ENCODE measurements at regions not wholly inside any gene's neighbourhood (a gene's known extent, or its start where the extent isn't known, plus 50 kb on each side); places are given as distances from the start of the nearest gene placed in this dataset.

DNA sequence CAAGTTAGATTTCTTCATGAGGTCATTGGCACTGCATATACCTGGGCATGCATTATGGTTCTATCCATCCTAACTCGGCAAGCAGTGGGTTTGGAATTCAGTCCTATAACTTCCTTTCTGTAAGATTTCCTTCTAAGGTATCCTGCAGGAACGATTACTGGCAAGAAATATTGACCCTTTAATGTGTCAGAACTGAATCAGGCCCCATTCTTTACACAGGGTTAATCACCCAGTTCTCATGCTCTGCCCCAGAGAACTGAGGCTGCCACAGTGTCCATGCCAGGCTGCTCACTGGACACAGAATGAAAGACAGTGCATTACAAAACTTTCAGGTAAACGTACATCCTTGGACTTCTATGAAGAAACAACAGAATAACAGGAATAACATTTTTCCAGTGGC lies 108.9 kb downstream of the RPL22L1 start:
- Mint-ChIP-seq H3K9me3 (no peaks in the 10 kb centered on the region), H3K4me3 (no peak overlapping the region), H3K36me3 (no peaks in the 10 kb centered on the region), H3K27ac (no peak overlapping the region), H3K27me3 (peaks cover 0 to 11% (median 1%) of the 10 kb centered on the region in 5 donors), H3K4me1 (no peaks in the 10 kb centered on the region)
- POLR2A ChIA-PET, result no interaction called here
- DNase-seq (no peak), ATAC-seq (no peak)

DNA sequence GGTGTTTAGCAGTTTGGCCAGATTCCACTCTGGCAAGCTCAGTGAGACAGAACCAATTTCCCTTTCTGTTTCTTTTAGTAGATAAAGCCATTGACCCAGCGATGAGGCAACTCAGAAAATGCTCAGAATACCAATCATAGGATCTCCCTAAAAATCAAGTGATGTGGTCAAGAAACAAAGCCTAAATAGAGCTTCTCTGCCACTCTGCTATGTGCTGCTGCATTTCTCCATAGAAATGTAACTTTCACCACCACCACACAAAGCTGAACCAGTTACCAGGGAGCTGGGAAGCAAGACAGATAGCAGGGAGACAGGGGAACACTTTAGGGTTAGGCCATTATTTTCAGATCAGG lies 109.8 kb downstream of the RPL22L1 start:
- POLR2A ChIA-PET, result no interaction called here
- DNase-seq, result no peak
- no peaks in the 10 kb centered on the region for H3K4me1 Mint-ChIP-seq
- H3K27ac Mint-ChIP-seq, result no peak overlapping the region
- no peak overlapping the region for H3K4me3 Mint-ChIP-seq
- no peaks in the 10 kb centered on the region for H3K9me3 Mint-ChIP-seq
- no peaks in the 10 kb centered on the region for H3K36me3 Mint-ChIP-seq
- ATAC-seq, result no peak
- peaks cover 0 to 17% (median 1%) of the 10 kb centered on the region in 5 donors for H3K27me3 Mint-ChIP-seq

DNA sequence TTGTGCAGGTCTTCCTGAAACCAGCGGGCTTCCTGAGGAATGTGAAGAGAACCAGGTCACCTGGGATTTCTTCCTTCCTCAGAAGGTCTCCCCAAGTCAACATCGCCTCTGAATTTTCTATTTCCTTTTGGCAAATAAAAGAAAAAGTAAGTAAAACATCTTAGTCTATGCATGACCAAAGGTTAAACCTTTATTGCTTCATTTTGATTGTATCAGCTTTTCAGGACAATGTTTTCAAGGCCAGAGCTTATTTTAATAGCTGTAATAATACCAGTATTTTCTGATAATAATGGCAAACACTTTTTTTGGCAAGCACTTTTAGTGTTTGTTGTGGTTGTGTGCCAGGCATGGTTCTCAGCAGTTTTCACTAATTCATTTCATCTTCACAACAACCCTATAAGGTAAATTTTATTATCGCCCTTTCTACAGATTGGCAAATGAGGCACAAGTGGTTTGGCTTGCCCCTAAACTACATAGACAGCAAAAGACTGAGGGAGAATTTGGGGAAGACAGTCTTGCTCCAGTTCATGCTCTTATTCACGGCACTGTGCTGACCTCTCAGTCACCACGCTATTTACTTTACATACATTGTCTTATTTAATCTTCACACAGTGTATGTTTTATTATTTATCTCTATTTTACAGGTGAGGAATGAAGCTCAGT lies 110.4 kb downstream of the RPL22L1 start:
- H3K36me3 Mint-ChIP-seq, result no peaks in the 10 kb centered on the region
- POLR2A ChIA-PET, result interaction anchor here (0.7 kb wide), 1 partner anchor 18 kb away, joined by 4 read pairs; no protein-coding TSS in a partner anchor
- H3K27me3 Mint-ChIP-seq, result peaks cover 0 to 21% (median 1%) of the 10 kb centered on the region in 5 donors
- ATAC-seq, result no peak
- DNase-seq, result no peak
- no peaks in the 10 kb centered on the region for H3K9me3 Mint-ChIP-seq
- H3K4me1 Mint-ChIP-seq, result no peaks in the 10 kb centered on the region
- no peak overlapping the region for H3K4me3 Mint-ChIP-seq
- H3K27ac Mint-ChIP-seq, result no peak overlapping the region

DNA sequence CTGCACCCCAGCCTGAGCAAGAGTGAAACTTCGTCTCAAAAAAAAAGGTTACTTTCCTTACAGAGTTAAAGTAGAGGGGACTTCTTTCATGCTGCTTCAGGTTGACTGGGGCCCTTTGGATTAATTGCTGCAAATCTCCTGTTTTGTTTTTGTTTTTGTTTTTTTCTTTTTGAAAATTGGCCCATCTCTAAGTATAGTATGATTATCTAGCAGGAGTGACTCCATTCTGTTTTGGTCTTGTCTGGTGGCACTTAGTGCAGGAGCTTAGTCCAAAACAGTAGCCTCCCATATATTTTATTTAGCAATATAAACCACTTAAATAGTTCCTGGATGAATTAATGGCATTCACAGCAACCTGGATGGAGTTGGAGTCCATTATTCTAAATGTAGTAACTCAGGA lies 113.0 kb downstream of the RPL22L1 start:
- no peaks in the 10 kb centered on the region for H3K9me3 Mint-ChIP-seq
- no peak overlapping the region for H3K4me3 Mint-ChIP-seq
- H3K4me1 Mint-ChIP-seq, result no peaks in the 10 kb centered on the region
- H3K27ac Mint-ChIP-seq, result no peak overlapping the region
- no peak for DNase-seq
- H3K36me3 Mint-ChIP-seq, result no peaks in the 10 kb centered on the region
- no peak for ATAC-seq
- POLR2A ChIA-PET, result no interaction called here
- peaks cover 5 to 28% (median 9%) of the 10 kb centered on the region in 5 donors for H3K27me3 Mint-ChIP-seq

DNA sequence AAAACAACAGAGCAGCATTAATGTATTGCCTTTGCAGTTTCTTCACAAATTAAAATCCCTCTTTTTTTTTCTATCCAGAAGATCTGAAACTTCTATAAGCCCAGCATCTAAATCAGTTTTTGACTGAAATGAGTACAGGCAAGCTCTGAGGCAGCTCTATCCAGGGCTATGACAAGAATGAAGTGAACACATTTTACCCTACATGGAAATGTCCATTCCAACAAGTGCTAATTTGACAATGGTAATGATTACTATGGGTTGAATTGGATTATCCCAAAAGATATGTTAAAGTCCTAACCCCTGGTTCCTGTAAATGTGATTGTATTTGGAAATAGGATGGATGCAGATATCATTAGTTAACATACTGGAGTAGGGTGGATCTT lies 115.7 kb downstream of the RPL22L1 start:
- DNase-seq (no peak), ATAC-seq (no peak)
- Mint-ChIP-seq H3K27me3 (peaks cover 13 to 47% (median 22%) of the 10 kb centered on the region in 5 donors), H3K27ac (no peak overlapping the region), H3K36me3 (no peaks in the 10 kb centered on the region), H3K4me1 (no peaks in the 10 kb centered on the region), H3K4me3 (no peak overlapping the region), H3K9me3 (peaks cover 0 to 3% (median 0%) of the 10 kb centered on the region in 9 donors)
- POLR2A ChIA-PET, result no interaction called here

DNA sequence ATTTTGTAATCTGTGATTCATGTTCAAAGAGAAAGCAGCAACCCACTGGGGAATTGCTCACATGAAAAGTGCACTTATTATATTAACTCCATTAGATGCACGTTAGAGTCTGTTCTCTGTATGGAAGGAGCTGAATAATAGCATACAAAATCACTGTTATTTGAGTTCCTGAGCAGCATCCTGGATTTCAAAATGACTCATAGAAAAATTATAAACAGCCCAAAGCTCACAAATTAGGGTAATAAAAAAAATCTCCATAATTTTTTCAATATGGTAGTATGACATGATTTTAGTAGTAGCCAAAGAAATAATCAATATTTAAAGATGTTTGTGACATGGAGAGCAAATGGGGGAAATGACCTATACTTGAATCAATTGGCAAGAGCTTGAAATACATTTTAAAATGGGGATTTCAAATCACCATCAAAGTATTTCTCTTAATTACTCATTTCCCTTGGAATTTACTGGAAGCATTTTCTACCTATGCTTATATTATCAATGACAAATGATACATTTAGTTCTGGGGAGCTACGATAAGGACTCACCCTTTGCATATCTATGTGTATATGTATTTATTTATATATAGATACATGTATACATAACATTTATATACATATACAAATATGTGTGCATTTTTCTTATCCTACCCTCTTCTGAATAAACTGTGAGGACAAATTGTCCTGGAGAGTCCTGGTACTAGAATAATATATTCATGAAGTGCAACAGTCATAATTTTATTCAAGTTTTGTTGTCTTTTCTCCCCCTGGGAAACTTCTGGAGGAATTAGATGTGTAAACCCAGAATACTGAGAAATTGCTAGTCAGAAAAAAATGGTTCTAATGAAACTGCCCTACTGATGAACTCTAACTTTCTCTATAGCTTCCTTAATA lies 116.3 kb downstream of the RPL22L1 start:
- Mint-ChIP-seq H3K9me3 (peaks cover 0 to 3% (median 0%) of the 10 kb centered on the region in 9 donors), H3K27me3 (peaks cover 15 to 50% (median 27%) of the 10 kb centered on the region in 5 donors), H3K4me3 (no peak overlapping the region), H3K27ac (no peak overlapping the region), H3K4me1 (no peaks in the 10 kb centered on the region), H3K36me3 (no peaks in the 10 kb centered on the region)
- ATAC-seq (no peak), DNase-seq (no peak)
- POLR2A ChIA-PET, result no interaction called here

DNA sequence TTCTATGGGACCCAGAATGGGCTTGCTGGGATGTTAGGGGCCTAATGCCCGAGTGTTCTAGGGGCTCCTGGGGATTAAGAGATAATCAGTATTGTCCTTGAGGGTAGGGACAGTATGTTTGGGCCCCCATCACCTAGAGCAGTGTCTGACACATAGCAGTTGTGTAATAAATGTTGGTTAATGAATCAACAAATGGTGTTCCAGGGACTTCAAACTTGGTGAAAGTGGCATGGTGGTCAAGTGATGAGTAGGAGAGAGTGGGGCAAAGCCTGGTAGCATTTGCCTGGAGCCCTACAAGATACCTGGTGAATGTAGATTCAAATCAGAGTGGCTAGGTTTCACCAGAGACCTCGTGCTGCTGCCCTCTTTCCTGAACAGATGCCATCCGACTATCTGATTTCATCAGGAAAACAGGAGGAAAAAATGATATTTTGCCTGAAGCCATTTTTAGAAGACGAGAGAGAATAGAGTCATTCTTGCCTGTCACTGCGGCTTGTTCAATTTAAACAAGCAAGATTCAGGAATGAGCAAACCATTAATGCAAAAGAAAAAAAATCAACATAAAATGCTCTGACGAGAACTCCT lies 117.3 kb downstream of the RPL22L1 start:
- no peak for ATAC-seq
- Mint-ChIP-seq H3K27me3 (peaks cover 15 to 60% (median 32%) of the 10 kb centered on the region in 5 donors), H3K4me1 (no peaks in the 10 kb centered on the region), H3K36me3 (no peaks in the 10 kb centered on the region), H3K9me3 (peaks cover 0 to 3% (median 0%) of the 10 kb centered on the region in 9 donors), H3K27ac (peak overlapping the region in 1 of 10 donors; percentile 29), H3K4me3 (no peak overlapping the region)
- POLR2A ChIA-PET, result no interaction called here
- DNase-seq, result no peak

DNA sequence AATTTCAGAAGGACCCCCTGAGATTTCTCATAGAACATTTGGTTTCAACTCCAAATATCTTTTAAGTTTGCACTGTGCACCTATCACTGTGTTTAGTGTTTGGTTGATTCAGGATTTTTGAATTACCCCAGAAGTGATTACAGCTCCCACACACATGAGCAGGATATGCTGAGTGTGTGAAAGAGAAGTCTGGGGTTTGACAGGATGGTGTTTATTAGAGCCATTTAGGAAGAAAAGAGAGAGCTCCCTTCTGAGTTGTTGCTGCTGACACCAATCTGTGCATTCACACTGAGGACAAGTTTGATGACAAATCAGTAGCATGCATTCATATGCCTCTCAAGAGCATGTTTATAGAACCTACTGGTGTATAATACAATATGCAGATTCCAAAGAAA lies 118.1 kb downstream of the RPL22L1 start:
- H3K27ac Mint-ChIP-seq, result no peak overlapping the region
- DNase-seq (no peak), ATAC-seq (no peak)
- no peaks in the 10 kb centered on the region for H3K4me1 Mint-ChIP-seq
- peaks cover 0 to 3% (median 0%) of the 10 kb centered on the region in 9 donors for H3K9me3 Mint-ChIP-seq
- H3K4me3 Mint-ChIP-seq, result no peak overlapping the region
- H3K27me3 Mint-ChIP-seq, result peaks cover 19 to 67% (median 39%) of the 10 kb centered on the region in 5 donors
- POLR2A ChIA-PET, result no interaction called here
- no peaks in the 10 kb centered on the region for H3K36me3 Mint-ChIP-seq

DNA sequence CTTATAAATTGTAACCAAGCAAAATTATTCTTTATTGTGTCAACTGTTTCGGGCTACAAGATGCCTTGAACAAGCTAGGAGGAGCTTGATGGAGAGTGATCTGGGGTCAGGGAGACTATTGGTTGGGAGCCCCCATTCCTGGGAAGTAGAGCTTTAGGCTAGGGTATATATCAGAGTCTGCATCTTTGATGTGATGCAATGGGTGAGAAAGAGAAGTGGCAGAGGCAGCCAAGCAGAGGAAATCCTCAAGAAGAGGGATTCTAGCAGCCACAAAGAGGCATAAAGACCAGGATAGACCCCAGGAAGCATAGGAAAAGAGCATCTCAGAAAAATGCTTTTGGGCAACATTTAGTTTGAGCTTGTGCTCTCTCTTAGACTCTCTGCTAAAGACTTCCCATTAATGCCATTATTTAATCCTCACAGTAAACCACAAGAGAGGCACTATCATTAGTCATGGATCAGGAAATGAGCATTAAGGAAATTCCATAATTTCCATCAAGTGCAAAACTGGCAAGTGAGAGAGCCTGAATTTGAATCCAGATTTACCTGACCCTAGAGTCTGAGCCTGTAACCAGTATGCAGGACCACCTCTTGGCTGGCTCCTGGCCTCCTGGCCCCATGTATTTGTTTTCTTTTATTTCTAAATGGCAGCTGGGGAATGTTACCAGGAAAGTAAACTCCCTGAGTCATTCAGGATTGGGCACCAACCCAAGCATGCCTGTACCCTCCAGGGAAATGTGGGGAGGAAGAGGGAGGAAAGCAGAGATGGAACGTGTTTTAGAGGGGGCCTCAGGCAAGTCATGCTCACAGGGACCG lies 118.7 kb downstream of the RPL22L1 start:
- POLR2A ChIA-PET, result no interaction called here
- no peak for DNase-seq
- peak overlapping the region in 1 of 10 donors; percentile 34 for H3K27ac Mint-ChIP-seq
- H3K4me3 Mint-ChIP-seq, result no peak overlapping the region
- ATAC-seq, result no peak
- peaks cover 0 to 3% (median 0%) of the 10 kb centered on the region in 9 donors for H3K9me3 Mint-ChIP-seq
- H3K27me3 Mint-ChIP-seq, result peaks cover 23 to 73% (median 41%) of the 10 kb centered on the region in 5 donors
- H3K36me3 Mint-ChIP-seq, result no peaks in the 10 kb centered on the region
- H3K4me1 Mint-ChIP-seq, result no peaks in the 10 kb centered on the region

DNA sequence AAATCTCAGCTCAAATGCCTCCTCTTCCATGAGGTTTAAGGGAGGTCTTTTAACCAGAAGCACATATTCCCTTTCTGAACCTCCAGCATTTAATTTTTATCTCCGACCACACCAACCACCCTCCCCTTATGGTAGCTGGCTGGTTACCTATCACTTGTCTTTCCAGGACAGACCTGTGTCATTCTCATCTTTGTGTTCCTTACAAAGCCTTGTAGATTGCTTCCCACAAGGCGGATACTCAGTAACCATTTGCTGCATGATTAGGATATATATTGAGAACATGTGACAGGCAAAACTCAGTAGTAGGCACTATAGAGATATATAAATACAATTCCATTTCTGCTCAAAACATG lies 119.5 kb downstream of the RPL22L1 start:
- Mint-ChIP-seq H3K4me3 (no peak overlapping the region), H3K4me1 (no peaks in the 10 kb centered on the region), H3K27ac (no peak overlapping the region), H3K36me3 (no peaks in the 10 kb centered on the region), H3K9me3 (peaks cover 0 to 3% (median 0%) of the 10 kb centered on the region in 9 donors), H3K27me3 (peaks cover 24 to 70% (median 41%) of the 10 kb centered on the region in 5 donors)
- POLR2A ChIA-PET, result no interaction called here
- ATAC-seq, result no peak
- DNase-seq, result no peak

DNA sequence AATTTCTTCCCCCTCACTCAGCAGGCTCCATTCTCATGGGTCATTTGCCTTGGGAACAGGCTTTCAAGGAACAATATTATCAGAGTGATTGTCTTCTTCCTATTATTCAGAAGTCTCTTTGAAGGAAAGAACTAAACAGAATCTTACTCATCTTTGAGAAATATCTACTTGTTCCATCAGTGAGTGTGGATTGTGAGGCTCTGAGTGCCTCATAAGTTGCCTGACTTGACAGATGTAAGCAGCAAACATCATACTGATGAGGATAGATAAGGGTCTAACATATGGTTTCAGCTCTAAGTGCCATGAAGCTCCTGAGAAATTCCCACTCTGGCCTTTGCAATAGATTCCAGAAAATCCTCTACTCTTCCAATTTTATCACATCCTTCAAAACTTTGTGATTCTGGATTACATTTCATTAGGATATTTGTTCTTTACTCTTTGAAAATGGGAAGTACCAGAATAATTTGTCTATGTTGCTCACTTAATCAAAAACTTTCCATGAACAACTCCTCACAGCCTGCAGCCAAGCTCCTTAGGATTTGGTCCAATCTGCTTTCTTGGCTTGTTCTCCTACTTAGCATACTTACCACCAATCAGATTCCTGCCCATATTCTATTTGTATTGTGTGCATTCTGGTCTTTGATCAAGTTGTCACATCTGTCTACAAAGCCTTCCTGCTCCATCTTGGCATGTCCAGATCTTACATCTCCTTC lies 120.1 kb downstream of the RPL22L1 start:
- DNase-seq, result no peak
- no peak overlapping the region for H3K27ac Mint-ChIP-seq
- no peak overlapping the region for H3K4me3 Mint-ChIP-seq
- POLR2A ChIA-PET, result no interaction called here
- peaks cover 0 to 3% (median 0%) of the 10 kb centered on the region in 9 donors for H3K9me3 Mint-ChIP-seq
- peaks cover 24 to 65% (median 39%) of the 10 kb centered on the region in 5 donors for H3K27me3 Mint-ChIP-seq
- no peak for ATAC-seq
- H3K4me1 Mint-ChIP-seq, result no peaks in the 10 kb centered on the region
- H3K36me3 Mint-ChIP-seq, result no peaks in the 10 kb centered on the region

DNA sequence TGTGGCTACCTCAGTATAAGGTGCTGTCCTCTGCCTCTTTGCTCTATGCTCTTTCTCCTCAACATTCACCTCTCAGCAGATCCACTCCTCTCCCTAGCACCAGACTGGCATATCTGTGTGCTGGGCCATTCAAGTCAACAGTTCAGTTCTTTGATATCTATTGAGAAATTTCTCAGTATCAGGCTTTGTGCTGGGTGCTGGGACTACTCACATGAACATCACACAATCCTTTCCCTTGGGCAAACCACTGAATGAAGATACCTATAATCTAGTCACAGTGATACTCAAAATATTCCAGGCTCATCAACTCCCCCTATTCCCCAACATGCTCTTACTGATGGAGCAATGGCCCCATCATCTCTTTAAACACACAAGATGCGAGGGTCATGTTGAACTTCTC lies 120.8 kb downstream of the RPL22L1 start:
- H3K27ac Mint-ChIP-seq, result no peak overlapping the region
- H3K27me3 Mint-ChIP-seq, result peaks cover 24 to 58% (median 38%) of the 10 kb centered on the region in 5 donors

More for the DNA sequence above, 120.8 kb downstream of the RPL22L1 start:
- ATAC-seq (no peak), DNase-seq (no peak)
- H3K4me1 Mint-ChIP-seq, result no peaks in the 10 kb centered on the region
- POLR2A ChIA-PET, result no interaction called here
- no peaks in the 10 kb centered on the region for H3K36me3 Mint-ChIP-seq
- H3K9me3 Mint-ChIP-seq, result peaks cover 0 to 3% (median 0%) of the 10 kb centered on the region in 9 donors
- no peak overlapping the region for H3K4me3 Mint-ChIP-seq

Data from naive thymus-derived CD8-positive, alpha-beta T cell (primary cell).